ENCODE measurements at regions not wholly inside any gene's neighbourhood (a gene's known extent, or its start where the extent isn't known, plus 50 kb on each side); places are given as distances from the start of the nearest gene placed in this dataset.

DNA sequence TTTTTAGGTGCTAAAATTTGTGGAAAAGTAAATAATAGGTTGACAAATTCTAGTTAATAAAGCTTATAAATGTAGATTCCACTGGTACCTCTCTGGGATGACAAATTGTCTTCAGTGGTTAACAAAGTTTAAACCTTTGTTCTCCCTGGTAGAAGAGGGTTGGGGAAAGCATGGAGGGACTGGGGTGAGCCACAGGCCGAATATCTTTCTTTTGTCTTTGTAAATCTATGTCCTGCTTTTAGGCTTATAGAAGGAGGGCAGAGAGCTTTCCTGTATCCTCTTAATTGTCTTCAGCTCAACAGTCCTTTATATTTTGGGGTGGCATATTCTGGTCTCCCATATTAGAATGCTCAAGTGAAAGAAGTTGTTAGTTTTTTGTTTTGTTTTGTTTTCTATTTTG is 142.2 kb upstream of the CNOT2 start:
- Histone ChIP-seq H3K4me3 (ENCODE audit: low read length) (no peak overlapping the region), H3K36me3 (ENCODE audit: insufficient read depth, low read length) (no peaks in the 10 kb centered on the region), H3K27me3 (ENCODE audit: insufficient read depth, low read length) (no peaks in the 10 kb centered on the region), H3K9me3 (ENCODE audit: insufficient read depth, low read depth, low read length) (no peaks in the 10 kb centered on the region), H3K27ac (ENCODE audit: low read depth, low read length) (no peak overlapping the region), H3K9ac (ENCODE audit: low read depth, low read length) (no peak overlapping the region), H3K4me1 (ENCODE audit: insufficient read depth, low read length) (peaks cover 24% of the 10 kb centered on the region)
- WGBS: 56% methylated on average over 1 of the region's 1 CpG

DNA sequence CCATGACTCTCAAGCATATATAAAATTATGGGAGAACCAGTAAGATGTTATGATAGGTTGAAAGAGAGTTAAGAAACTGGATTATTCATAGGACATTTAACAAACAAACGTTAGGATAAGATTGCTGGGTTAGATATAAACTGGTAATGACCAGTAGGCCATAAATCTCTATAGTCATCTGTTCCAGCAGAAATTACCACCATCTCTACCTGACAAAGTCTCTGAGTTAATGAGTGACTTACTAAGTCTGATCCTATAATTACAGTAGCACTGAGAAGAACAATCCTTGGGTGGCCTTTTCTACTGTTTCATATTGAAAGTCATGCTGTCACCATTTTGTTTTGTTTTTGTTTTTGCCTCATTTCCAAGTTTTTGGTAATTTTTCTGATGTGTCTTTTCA is 136.9 kb upstream of the CNOT2 start:
- H3K4me3 ChIP-seq (ENCODE audit: low read length): no peak overlapping the region
- no peak overlapping the region for H3K27ac ChIP-seq (ENCODE audit: low read depth, low read length)
- H3K4me1 ChIP-seq (ENCODE audit: insufficient read depth, low read length): peaks cover 18% of the 10 kb centered on the region
- H3K27me3 ChIP-seq (ENCODE audit: insufficient read depth, low read length): no peaks in the 10 kb centered on the region
- no peaks in the 10 kb centered on the region for H3K36me3 ChIP-seq (ENCODE audit: insufficient read depth, low read length)
- 100% methylated on average over 1 of the region's 1 CpG for WGBS
- no peak overlapping the region for H3K9ac ChIP-seq (ENCODE audit: low read depth, low read length)
- H3K9me3 ChIP-seq (ENCODE audit: insufficient read depth, low read depth, low read length): no peaks in the 10 kb centered on the region; the same call in 1 of the 2 replicates

DNA sequence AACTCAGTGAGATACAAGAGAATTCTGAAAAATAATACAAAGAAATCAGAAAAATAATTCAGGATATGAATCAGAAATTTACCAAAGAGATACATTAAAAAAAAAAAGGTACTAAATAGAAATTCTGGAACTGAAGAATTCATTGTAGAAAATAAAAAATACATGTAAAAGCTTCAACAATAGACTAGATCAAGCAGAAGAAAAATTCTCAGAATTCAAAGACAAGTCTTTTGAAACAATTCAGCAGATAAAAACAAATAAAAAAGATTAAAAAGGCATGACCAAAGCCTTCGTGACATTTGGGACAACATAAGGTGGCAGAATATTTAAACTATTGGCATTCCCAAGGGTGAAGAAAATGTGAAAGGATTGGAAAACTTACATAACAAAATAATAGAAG is 133.1 kb upstream of the CNOT2 start:
- Histone ChIP-seq H3K9ac (ENCODE audit: low read depth, low read length) (no peak overlapping the region), H3K36me3 (ENCODE audit: insufficient read depth, low read length) (no peaks in the 10 kb centered on the region), H3K9me3 (ENCODE audit: insufficient read depth, low read depth, low read length) (no peaks in the 10 kb centered on the region; the same call in 1 of the 2 replicates), H3K4me1 (ENCODE audit: insufficient read depth, low read length) (peaks cover 4% of the 10 kb centered on the region), H3K27ac (ENCODE audit: low read depth, low read length) (no peak overlapping the region), H3K4me3 (ENCODE audit: low read length) (no peak overlapping the region), H3K27me3 (ENCODE audit: insufficient read depth, low read length) (no peaks in the 10 kb centered on the region)
- 83% methylated on average over 1 of the region's 1 CpG for WGBS

- no peaks in the 10 kb centered on the region for H3K36me3 ChIP-seq (ENCODE audit: insufficient read depth, low read length)
- H3K9me3 ChIP-seq (ENCODE audit: insufficient read depth, low read depth, low read length): no peaks in the 10 kb centered on the region
- no peak overlapping the region for H3K9ac ChIP-seq (ENCODE audit: low read depth, low read length)
- H3K27me3 ChIP-seq (ENCODE audit: insufficient read depth, low read length): no peaks in the 10 kb centered on the region
- no peak overlapping the region for H3K4me3 ChIP-seq (ENCODE audit: low read length)
- no peaks in the 10 kb centered on the region for H3K4me1 ChIP-seq (ENCODE audit: insufficient read depth, low read length)
- H3K27ac ChIP-seq (ENCODE audit: low read depth, low read length): no peak overlapping the region
Measured at GRCh38 chr12:70117670-70118069, 125.6 kb upstream of the CNOT2 start.

DNA sequence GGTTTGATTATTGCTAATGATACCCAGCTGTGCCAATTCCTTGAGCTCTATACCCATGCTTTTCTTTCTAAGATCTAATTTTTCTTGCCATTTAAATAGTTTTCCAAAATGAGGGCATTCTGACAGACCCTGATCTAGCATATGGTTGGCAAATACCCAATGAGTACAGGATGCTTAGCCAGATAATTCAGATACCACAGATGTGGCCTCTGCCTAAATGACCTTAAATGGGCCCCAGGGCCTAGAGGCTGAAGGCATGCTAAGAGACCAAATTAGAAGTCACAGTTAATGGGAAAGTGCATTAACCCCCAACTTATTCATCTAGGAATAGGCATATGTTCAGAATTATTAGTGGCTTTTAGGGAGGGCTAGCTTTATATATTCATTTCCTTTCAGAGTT is 122.3 kb upstream of the CNOT2 start:
- Histone ChIP-seq H3K36me3 (ENCODE audit: insufficient read depth, low read length) (no peaks in the 10 kb centered on the region), H3K27ac (ENCODE audit: low read depth, low read length) (no peak overlapping the region), H3K4me3 (ENCODE audit: low read length) (no peak overlapping the region), H3K4me1 (ENCODE audit: insufficient read depth, low read length) (no peaks in the 10 kb centered on the region), H3K9me3 (ENCODE audit: insufficient read depth, low read depth, low read length) (no peaks in the 10 kb centered on the region), H3K9ac (ENCODE audit: low read depth, low read length) (no peak overlapping the region), H3K27me3 (ENCODE audit: insufficient read depth, low read length) (no peaks in the 10 kb centered on the region)

- Histone ChIP-seq H3K4me3 (ENCODE audit: low read length) (no peak overlapping the region), H3K9me3 (ENCODE audit: insufficient read depth, low read depth, low read length) (no peaks in the 10 kb centered on the region), H3K27ac (ENCODE audit: low read depth, low read length) (no peak overlapping the region), H3K36me3 (ENCODE audit: insufficient read depth, low read length) (no peaks in the 10 kb centered on the region), H3K9ac (ENCODE audit: low read depth, low read length) (no peak overlapping the region), H3K4me1 (ENCODE audit: insufficient read depth, low read length) (no peaks in the 10 kb centered on the region), H3K27me3 (ENCODE audit: insufficient read depth, low read length) (no peaks in the 10 kb centered on the region)
- 100% methylated on average over 1 of the region's 1 CpG for WGBS
Measured at GRCh38 chr12:70121562-70121961, 121.7 kb upstream of the CNOT2 start.

- Histone ChIP-seq H3K27me3 (ENCODE audit: insufficient read depth, low read length) (no peaks in the 10 kb centered on the region), H3K4me3 (ENCODE audit: low read length) (no peak overlapping the region), H3K36me3 (ENCODE audit: insufficient read depth, low read length) (no peaks in the 10 kb centered on the region), H3K4me1 (ENCODE audit: insufficient read depth, low read length) (no peaks in the 10 kb centered on the region), H3K27ac (ENCODE audit: low read depth, low read length) (no peak overlapping the region), H3K9me3 (ENCODE audit: insufficient read depth, low read depth, low read length) (no peaks in the 10 kb centered on the region), H3K9ac (ENCODE audit: low read depth, low read length) (no peak overlapping the region)
- WGBS: 89% methylated on average over 5 of the region's 5 CpGs
Measured at GRCh38 chr12:70122804-70123203, 120.4 kb upstream of the CNOT2 start.

- 75% methylated on average over 2 of the region's 2 CpGs for WGBS
- H3K4me3 ChIP-seq (ENCODE audit: low read length): no peak overlapping the region
- H3K27ac ChIP-seq (ENCODE audit: low read depth, low read length): no peak overlapping the region
- no peaks in the 10 kb centered on the region for H3K36me3 ChIP-seq (ENCODE audit: insufficient read depth, low read length)
- peaks cover 20% of the 10 kb centered on the region for H3K9me3 ChIP-seq (ENCODE audit: insufficient read depth, low read depth, low read length)
- H3K9ac ChIP-seq (ENCODE audit: low read depth, low read length): no peak overlapping the region
- no peaks in the 10 kb centered on the region for H3K4me1 ChIP-seq (ENCODE audit: insufficient read depth, low read length)
- no peaks in the 10 kb centered on the region for H3K27me3 ChIP-seq (ENCODE audit: insufficient read depth, low read length)
Measured at GRCh38 chr12:70149013-70149412, 94.2 kb upstream of the CNOT2 start.

DNA sequence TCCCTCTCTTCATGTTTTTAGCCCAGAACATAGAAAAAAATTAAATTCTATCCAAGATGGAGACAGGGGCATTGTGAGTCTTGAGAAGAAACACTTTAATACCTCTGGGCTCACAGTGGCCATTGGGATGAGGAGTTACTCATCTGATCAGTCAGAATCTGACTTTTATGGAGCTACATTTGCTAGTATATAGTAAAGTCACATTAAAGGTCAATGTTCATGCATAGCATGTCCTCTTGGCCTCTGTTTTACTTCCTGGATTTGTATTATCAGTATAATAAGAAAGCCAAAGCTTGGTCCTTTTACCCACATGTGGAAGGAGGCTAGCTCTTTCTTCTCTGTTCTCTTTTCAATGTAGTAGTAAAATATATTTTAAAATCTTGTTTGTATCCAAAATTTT is 93.6 kb upstream of the CNOT2 start:
- no peaks in the 10 kb centered on the region for H3K36me3 ChIP-seq (ENCODE audit: insufficient read depth, low read length)
- no peak overlapping the region for H3K27ac ChIP-seq (ENCODE audit: low read depth, low read length)
- H3K4me1 ChIP-seq (ENCODE audit: insufficient read depth, low read length): no peaks in the 10 kb centered on the region

GRCh38 chr12:70150230-70150629 is 93.0 kb upstream of the CNOT2 start:
- H3K27me3 ChIP-seq (ENCODE audit: insufficient read depth, low read length): no peaks in the 10 kb centered on the region
- H3K36me3 ChIP-seq (ENCODE audit: insufficient read depth, low read length): no peaks in the 10 kb centered on the region
- 71% methylated on average over 2 of the region's 2 CpGs for WGBS
- H3K9ac ChIP-seq (ENCODE audit: low read depth, low read length): no peak overlapping the region
- H3K9me3 ChIP-seq (ENCODE audit: insufficient read depth, low read depth, low read length): peaks cover 32% of the 10 kb centered on the region
- no peaks in the 10 kb centered on the region for H3K4me1 ChIP-seq (ENCODE audit: insufficient read depth, low read length)
- H3K4me3 ChIP-seq (ENCODE audit: low read length): no peak overlapping the region
- H3K27ac ChIP-seq (ENCODE audit: low read depth, low read length): no peak overlapping the region

More for the DNA sequence above, 93.6 kb upstream of the CNOT2 start:
- H3K9me3 ChIP-seq (ENCODE audit: insufficient read depth, low read depth, low read length): peaks cover 26% of the 10 kb centered on the region
- H3K4me3 ChIP-seq (ENCODE audit: low read length): no peak overlapping the region
- no peaks in the 10 kb centered on the region for H3K27me3 ChIP-seq (ENCODE audit: insufficient read depth, low read length)
- no peak overlapping the region for H3K9ac ChIP-seq (ENCODE audit: low read depth, low read length)

GRCh38 chr12:70151993-70152392 is 91.2 kb upstream of the CNOT2 start:
- Histone ChIP-seq H3K27ac (ENCODE audit: low read depth, low read length) (no peak overlapping the region), H3K36me3 (ENCODE audit: insufficient read depth, low read length) (no peaks in the 10 kb centered on the region), H3K4me3 (ENCODE audit: low read length) (no peak overlapping the region), H3K27me3 (ENCODE audit: insufficient read depth, low read length) (no peaks in the 10 kb centered on the region), H3K9me3 (ENCODE audit: insufficient read depth, low read depth, low read length) (peaks cover 49% of the 10 kb centered on the region), H3K4me1 (ENCODE audit: insufficient read depth, low read length) (no peaks in the 10 kb centered on the region), H3K9ac (ENCODE audit: low read depth, low read length) (no peak overlapping the region)
- WGBS: 96% methylated on average over 4 of the region's 4 CpGs

- H3K9ac ChIP-seq (ENCODE audit: low read depth, low read length): no peak overlapping the region
- H3K36me3 ChIP-seq (ENCODE audit: insufficient read depth, low read length): no peaks in the 10 kb centered on the region
- H3K9me3 ChIP-seq (ENCODE audit: insufficient read depth, low read depth, low read length): peaks cover 70% of the 10 kb centered on the region
- no peaks in the 10 kb centered on the region for H3K4me1 ChIP-seq (ENCODE audit: insufficient read depth, low read length)
- H3K27me3 ChIP-seq (ENCODE audit: insufficient read depth, low read length): no peaks in the 10 kb centered on the region
- 87% methylated on average over 1 of the region's 2 CpGs for WGBS
- H3K4me3 ChIP-seq (ENCODE audit: low read length): no peak overlapping the region
- H3K27ac ChIP-seq (ENCODE audit: low read depth, low read length): no peak overlapping the region
Measured at GRCh38 chr12:70154087-70154638, 89.1 kb upstream of the CNOT2 start.
